H1 (cell line): ENCODE measurements at regions not wholly inside any gene's neighbourhood (a gene's known extent, or its start where the extent isn't known, plus 50 kb on each side); places are given as distances from the start of the nearest gene placed in this dataset.

Source experiments
- CTBP2 ChIP-seq: IDR thresholded peaks from 2 replicates; pipeline ENCODE4 v1.7.0; 2011; ENCODE audit warnings: borderline replicate concordance, mild to moderate bottlenecking, moderate library complexity, mixed read lengths, low read length; ENCODE audit not compliant: insufficient read depth, insufficient read length
- MAFK ChIP-seq: IDR thresholded peaks from 2 replicates; pipeline ENCODE4 v1.6.1; 2012; ENCODE audit warnings: low read depth, mild to moderate bottlenecking, improper control_type of control experiment, low read length
- RAD21 ChIP-seq, 2 experiments: IDR thresholded peaks in 1 of 2; conservative IDR thresholded peaks in 1 of 2; 2 replicates each; pipeline ENCODE4 v1.6.1; 2011; ENCODE audit warnings: low read depth in 2 of 2, low read length in 2 of 2, improper control_type of control experiment in 1 of 2, inconsistent platforms in 1 of 2, mild to moderate bottlenecking in 1 of 2, moderate library complexity in 1 of 2
- SAP30 ChIP-seq: fragments of 300-600 bp; sonication (generic); IDR thresholded peaks from 2 replicates; pipeline ENCODE4 v1.7.1; 2012; ENCODE audit warnings: low read length, moderate library complexity, mild to moderate bottlenecking, inconsistent platforms; ENCODE audit not compliant: insufficient read depth, insufficient replicate concordance

DNA sequence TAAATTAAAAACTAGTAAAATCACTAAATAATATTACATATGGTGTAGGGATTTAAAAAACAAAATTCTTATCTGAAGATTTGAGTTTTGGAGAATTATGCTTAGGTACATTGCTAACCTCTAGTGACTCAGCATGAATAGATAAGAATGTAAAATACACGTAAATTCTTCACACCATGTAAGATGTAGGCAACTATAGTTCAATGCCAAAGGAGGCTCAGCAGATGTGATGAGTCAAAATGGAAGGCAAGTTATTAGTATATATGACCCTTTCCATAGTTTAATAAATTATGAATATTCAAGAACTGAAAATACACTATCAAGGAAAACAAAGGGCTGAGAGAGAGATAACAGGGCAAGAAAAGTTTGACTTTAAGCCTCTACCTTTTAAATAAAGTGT, 79.0 kb downstream of the MRPS30 start (continued):
- no peak for TF ChIP-seq RAD21 (IDR thresholded peaks at IDR 0.05 in 1 of 2, conservative IDR thresholded peaks at IDR 0.05 in 1 of 2; ENCODE audit: low read depth in 2 of 2, low read length in 2 of 2)
- TF ChIP-seq MAFK, result no peak
- no peak for TF ChIP-seq CTBP2
- TF ChIP-seq SAP30, result no peak
